ENCODE measurements at regions not wholly inside any gene's neighbourhood (a gene's known extent, or its start where the extent isn't known, plus 50 kb on each side); places are given as distances from the start of the nearest gene placed in this dataset.

DNA sequence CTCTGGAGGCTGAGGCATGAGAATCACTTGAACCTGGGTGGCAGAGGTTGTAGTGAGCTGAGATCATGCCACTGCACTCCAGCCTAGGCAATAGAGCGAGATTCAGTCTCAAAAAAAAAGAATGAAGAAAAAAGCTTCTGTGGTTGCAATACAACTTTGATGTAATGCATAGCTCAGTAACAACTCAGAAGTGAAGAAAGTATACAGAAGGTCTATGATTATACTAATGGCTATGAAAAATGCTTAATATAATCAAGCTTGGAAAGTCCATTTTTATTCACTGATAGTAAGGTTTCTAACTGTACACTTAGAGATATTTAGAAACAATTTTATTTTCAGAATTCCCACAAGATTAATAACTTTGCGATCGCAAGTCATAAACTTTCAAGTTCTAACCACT is 88.2 kb upstream of the FRMD6 start:
- TF ChIP-seq, protein P1, sequence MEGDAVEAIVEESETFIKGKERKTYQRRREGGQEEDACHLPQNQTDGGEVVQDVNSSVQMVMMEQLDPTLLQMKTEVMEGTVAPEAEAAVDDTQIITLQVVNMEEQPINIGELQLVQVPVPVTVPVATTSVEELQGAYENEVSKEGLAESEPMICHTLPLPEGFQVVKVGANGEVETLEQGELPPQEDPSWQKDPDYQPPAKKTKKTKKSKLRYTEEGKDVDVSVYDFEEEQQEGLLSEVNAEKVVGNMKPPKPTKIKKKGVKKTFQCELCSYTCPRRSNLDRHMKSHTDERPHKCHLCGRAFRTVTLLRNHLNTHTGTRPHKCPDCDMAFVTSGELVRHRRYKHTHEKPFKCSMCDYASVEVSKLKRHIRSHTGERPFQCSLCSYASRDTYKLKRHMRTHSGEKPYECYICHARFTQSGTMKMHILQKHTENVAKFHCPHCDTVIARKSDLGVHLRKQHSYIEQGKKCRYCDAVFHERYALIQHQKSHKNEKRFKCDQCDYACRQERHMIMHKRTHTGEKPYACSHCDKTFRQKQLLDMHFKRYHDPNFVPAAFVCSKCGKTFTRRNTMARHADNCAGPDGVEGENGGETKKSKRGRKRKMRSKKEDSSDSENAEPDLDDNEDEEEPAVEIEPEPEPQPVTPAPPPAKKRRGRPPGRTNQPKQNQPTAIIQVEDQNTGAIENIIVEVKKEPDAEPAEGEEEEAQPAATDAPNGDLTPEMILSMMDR (conservative IDR thresholded peaks at IDR 0.05; ENCODE audit: low read depth, low read length): no peak
- TF ChIP-seq EZH2 (IDR thresholded peaks at IDR 0.05; ENCODE audit: borderline replicate concordance, low read depth, low read length, poor library complexity, severe bottlenecking): no peak

All from A673 (cell line).